Transverse colon (tissue), 4 donors: ENCODE measurements at regions not wholly inside any gene's neighbourhood (a gene's known extent, or its start where the extent isn't known, plus 50 kb on each side); places are given as distances from the start of the nearest gene placed in this dataset.

Experiments
- CTCF ChIP-seq, 5 experiments: fragments of 200-600 bp in 3 of 5; fragments of 450-650 bp in 2 of 5; sonication (generic) in 3 of 5; IDR thresholded peaks; 1 replicate in 2 of 5; 2 replicates in 3 of 5; pipeline ENCODE4 v1.5.1; 2016 to 2017; ENCODE audit warnings: antibody characterized with exemption in 5 of 5, inconsistent platforms in 3 of 5, mild to moderate bottlenecking in 2 of 5, moderate library complexity in 1 of 5
- POLR2A ChIP-seq: fragments of 450-650 bp; IDR thresholded peaks from one replicate; pipeline ENCODE4 v1.6.1; 2016; ENCODE audit warnings: antibody characterized with exemption, mild to moderate bottlenecking, moderate library complexity
- POLR2AphosphoS5 ChIP-seq, 3 donors: sonication (generic); formaldehyde crosslinking; IDR thresholded peaks; one replicate each; pipeline ENCODE4 v1.6.1; 2016; ENCODE audit warnings: antibody characterized with exemption in 3 of 3

- no peak for TF ChIP-seq POLR2AphosphoS5 (IDR thresholded peaks at IDR 0.05)
- no peak for TF ChIP-seq CTCF (IDR thresholded peaks at IDR 0.05)
- no peak for TF ChIP-seq POLR2A
These were observed 60.9 kb upstream of the CSRP2 start for GRCh38 chr12:76939701-76940100.
